ENCODE measurements at regions not wholly inside any gene's neighbourhood (a gene's known extent, or its start where the extent isn't known, plus 50 kb on each side); places are given as distances from the start of the nearest gene placed in this dataset.

DNA sequence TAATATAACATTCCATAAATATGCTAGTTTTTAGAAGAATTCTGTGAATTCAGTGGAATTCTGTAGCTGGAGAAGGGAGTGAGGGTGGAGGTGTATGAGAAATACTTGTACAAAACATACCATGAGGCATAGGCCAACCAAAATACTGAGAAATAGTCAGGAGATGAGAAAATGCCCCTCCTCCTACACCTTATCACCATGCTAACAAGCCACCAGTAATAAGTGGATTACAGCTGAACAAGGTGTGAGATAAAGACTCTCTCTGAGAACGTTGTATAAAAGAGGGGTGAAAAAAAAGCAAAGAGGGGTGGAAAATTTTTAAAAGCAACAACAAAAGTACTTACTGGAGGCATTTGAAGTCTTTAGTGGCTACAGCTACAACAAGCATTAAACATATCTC is 90.4 kb upstream of the IGFBP3 start:
- TF ChIP-seq, protein P1, sequence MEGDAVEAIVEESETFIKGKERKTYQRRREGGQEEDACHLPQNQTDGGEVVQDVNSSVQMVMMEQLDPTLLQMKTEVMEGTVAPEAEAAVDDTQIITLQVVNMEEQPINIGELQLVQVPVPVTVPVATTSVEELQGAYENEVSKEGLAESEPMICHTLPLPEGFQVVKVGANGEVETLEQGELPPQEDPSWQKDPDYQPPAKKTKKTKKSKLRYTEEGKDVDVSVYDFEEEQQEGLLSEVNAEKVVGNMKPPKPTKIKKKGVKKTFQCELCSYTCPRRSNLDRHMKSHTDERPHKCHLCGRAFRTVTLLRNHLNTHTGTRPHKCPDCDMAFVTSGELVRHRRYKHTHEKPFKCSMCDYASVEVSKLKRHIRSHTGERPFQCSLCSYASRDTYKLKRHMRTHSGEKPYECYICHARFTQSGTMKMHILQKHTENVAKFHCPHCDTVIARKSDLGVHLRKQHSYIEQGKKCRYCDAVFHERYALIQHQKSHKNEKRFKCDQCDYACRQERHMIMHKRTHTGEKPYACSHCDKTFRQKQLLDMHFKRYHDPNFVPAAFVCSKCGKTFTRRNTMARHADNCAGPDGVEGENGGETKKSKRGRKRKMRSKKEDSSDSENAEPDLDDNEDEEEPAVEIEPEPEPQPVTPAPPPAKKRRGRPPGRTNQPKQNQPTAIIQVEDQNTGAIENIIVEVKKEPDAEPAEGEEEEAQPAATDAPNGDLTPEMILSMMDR (conservative IDR thresholded peaks at IDR 0.05; ENCODE audit: low read length) = no peak
- TF ChIP-seq EZH2phosphoT487 (IDR thresholded peaks at IDR 0.05; ENCODE audit: borderline replicate concordance) = no peak
